NCI-H774 (cell line): ENCODE measurements at regions not wholly inside any gene's neighbourhood (a gene's known extent, or its start where the extent isn't known, plus 50 kb on each side); places are given as distances from the start of the nearest gene placed in this dataset.
"Not testable (repeated sequence)": the region's sequence is repeated elsewhere in the genome, so short reads cannot be mapped to it uniquely, and the experiment has no call there.

Experiments
- DNase-seq: peaks from one replicate; lab custom pipeline; 2025; lab: John Stamatoyannopoulos, UW

- DNase-seq, result no peak
These were observed 276.7 kb upstream of the ECI2 start for GRCh38 chr6:4412077-4412476.

GRCh38 chr6:4407710-4408109 is 272.3 kb upstream of the ECI2 start:
- DNase-seq, result not testable (repeated sequence)

- no peak for DNase-seq
These were observed 270.3 kb upstream of the ECI2 start for GRCh38 chr6:4405621-4406212.

DNA sequence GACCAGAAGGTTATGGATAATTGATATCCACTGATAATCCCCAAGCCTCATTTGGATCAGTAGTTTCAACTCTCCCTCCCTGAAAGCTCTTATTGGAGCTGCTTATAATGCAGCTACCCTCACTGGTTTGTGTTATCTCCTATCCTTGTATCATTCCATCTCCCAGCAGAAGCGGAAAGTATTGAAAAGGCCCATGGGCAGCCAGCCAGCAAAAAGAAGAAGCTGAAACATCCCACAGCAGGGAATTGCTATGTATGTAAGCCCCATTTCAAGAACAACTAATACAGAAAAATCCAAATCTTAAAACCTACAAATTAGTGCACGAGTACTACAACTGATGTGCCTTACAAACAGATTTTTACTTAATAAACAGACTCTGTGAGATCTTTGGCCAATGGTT is 269.0 kb upstream of the ECI2 start:
- DNase-seq, result no peak

DNA sequence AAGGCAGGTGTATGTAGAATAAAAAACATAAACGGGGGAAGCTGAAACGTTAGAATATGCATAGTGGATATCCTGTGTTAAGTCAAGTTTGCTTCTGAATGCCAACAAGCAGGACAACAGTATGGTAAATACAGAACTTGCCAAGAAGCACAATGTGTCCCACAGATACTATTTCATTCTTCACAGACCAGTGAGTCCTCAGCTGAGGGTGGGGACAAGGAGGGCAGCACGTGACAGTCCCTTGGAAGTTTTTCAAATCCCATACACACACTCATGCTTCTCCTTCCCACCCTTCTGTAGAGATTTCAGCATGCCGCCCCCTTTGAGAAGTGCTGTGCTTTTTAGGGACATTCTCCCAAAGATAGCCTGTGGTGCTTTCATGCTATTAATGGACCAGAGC is 268.5 kb upstream of the ECI2 start:
- no peak for DNase-seq

- no peak for DNase-seq
These were observed 267.8 kb upstream of the ECI2 start for GRCh38 chr6:4403023-4403752.

DNA sequence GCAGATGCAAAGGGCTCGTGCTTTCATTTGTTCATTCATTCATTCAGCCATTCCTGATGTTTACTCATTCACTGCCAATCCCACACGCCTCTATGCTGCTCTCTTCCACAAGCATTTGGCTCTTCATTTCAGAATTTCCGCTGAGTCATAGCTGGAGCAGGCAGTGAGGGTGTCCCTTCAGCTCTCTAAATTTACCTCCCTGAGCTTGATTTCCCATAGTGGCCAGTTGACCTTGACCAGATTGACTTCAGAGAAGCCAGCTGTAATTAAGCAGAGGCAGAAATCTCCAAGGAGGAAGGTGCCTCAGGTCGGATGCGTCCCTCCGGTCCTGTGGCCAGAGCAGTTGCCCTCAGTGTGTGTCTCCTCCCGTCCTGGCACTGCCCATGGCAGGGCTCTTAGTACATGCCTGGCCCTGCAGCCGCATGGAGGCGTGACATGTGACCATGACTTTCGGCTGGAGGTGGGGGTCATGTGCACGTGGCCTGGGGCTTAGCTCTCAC is 267.2 kb upstream of the ECI2 start:
- no peak for DNase-seq

GRCh38 chr6:4401408-4402368 is 266.3 kb upstream of the ECI2 start:
- DNase-seq, result no peak

DNA sequence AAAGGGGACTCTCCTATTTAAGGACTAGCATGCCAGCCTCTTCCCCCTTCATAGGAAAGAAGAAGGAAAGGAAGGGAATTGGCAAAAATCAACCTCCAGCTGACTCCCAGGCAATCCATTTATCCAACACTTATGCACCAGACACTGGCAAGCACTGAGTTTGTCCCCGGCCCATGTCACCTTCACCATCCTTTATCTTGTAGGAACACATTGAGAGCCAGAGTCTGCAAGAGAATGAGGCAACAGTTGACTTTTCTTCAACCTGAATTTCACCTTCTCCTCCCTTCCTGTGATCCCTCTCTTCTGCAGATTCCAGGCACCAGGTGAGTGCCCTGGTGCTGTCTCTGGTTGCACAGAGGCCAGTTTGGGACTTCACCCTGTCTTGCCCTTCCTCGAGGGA is 264.3 kb upstream of the ECI2 start:
- DNase-seq, result no peak

DNA sequence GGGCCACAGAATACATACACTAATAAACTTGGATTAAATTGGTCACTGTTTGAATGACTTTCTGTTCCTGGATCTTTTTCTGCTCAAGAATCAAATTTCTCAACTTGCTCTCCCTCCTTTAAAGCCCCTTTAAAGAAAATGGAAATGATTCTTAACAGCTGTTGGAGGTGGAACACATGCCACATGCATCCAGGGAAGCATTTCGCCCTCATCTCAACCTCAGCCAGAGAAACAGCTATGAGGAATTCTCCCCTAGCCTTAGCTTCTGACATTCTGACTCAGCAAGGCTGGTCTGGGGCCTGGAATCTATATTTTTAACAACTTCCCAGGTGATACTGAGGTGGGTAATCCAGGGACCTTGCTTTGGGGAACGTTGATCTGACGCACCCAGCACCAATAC is 263.4 kb upstream of the ECI2 start:
- DNase-seq, result no peak

DNA sequence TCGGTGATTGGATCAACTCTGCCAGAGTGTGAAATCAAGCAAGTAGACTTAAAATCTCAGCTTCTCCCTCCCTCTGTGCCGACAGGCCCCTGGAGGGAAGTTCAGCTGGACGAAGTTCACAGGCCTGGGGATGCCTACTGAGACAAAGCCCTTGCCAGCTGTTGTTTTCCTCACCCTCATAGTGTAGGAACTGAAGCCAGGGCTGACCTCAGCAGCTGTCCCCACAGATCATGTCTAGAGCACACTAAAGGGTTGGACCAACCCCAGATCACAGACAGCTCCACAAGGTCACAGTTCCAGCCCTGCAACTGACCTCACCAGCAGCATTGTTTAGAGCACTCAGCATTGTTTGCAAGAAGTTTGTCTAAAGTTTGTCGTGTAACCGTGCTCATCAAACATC is 261.9 kb upstream of the ECI2 start:
- no peak for DNase-seq

DNA sequence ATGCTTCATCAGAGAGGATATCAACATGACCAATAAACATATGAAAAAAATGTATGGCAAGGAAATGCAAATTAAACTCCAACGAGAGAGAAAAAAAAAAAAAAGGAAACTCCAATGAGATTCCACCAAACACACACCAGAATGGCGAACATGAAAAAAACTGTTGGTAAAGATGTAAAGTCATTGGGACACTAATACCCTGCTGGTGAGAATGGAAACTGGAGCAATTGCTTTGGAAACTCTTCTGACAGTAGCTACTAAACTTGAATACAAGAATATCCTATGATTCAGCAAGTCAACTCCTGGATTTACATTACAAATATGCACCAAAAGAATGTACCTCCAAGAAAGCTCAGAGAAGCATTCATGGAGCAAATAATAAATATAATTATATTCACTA is 260.7 kb upstream of the ECI2 start:
- no peak for DNase-seq

GRCh38 chr6:4395386-4395785 is 260.0 kb upstream of the ECI2 start:
- no peak for DNase-seq

DNA sequence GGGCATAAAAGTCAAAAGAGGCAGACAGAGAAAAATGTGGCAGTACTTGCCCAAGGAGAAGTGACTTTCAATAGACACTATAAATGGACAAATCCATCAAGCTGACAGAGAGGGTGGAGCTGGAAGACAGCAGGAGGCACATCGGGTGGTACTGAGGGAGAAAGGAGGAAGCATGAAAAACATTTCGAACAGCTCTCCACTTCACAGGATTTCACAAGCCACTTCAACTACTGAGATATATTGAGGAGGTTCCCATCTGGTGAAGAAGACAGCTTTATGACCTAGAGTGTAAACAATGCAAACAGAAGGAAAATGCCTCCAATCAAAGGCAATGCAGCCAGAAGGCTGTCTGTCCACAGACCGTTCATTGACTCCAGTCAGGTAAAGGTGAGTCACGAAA is 259.4 kb upstream of the ECI2 start:
- peak; percentile 17 for DNase-seq

GRCh38 chr6:4388675-4389074 is 253.3 kb upstream of the ECI2 start:
- no peak for DNase-seq

DNA sequence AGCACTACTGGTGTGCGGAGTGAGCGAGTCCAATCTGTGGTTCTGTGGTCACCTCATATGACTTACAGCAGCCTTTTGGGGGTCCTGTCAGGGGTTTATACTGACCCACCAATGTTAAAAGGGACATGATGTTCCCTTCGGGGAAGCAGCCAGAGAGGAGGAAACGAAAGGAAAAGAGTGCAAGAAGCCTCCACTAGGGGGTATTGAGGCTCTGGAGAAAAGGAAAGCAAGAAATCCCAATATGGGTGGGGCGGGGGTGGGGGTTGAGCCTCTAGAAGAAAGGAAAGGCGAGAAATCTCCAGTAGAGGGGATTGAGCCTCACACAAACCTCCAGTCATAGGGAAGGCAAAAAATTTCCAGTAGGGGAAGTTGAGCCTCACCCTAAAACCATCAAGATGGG is 249.3 kb upstream of the ECI2 start:
- DNase-seq, result no peak

DNA sequence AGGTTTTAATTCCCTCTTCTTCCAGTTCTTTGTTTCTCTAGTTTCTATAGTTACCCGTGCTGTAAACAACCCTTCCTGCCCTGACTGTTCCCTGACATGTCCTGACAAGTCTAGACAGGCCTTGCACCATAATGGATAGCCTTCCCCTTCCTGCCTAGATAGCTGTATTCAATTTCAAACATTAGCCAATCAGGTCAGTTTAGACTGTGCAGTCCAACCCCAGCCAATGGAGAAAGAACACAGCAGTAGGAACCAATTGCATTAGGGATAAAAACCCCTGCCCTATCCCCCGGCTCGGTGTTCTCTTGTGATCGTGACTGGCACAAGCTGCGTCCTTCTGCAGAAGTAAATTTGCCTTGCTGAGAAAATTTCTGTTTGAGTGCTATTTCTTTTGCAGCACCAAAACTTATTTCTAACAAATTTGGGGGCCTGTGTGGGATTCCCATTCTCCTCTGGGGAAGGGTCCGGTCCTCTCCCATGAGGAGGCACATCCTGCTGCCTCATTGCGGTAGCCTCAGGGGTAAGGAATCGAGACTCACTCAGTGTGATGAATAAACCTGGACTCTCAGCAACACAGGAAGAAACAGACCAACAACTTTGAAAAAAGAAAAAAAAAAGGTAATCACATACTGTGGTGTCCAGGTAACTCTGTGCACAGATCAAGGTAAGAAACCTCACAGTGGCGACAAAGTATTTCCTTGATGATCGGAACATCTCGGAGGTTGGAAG is 248.7 kb upstream of the ECI2 start:
- DNase-seq, result no peak

DNA sequence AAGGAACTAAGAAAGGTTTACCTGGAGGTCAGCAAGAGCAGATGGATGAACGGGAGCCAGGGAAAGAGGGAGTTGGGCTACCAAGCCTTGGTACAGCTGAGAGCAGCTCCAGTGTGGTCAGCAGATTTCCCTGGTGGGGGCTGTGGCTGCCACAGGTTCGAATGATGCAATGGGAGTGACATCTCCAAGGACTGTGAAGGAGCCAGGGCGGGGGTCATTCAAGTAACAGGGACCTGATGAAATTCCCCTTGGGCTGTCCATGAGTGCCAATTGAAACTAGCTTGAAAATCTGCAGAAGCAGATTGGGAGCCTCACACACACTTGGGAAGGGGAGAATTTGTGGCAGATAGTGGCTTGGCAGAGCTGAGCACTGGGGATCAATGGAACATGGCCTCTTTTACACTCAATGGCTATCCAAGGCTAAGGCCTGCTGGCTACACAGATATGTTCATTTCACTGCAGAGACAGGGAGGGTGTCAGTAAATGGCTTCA is 247.0 kb upstream of the ECI2 start:
- no peak for DNase-seq

DNA sequence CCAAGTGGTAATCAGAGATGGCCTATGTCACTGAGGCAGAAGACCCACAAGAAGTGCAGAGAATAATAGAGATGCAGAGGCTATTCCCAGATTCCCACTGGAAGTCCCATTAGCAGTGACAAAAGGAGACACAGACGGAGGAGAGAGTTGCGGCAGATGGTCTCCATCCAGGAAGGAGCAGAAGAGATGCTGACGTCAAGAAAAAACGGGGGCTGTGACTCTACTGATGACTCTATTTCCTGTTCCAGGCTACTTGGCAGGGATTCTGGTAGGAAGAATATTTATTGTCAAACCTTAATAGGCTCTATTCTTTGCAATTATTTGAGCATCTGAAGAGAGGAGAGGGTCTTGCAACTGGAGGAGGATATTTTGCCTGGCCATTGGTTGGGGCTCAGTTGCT is 246.0 kb upstream of the ECI2 start:
- no peak for DNase-seq

- no peak for DNase-seq
These were observed 245.5 kb upstream of the ECI2 start for GRCh38 chr6:4380881-4381281.

DNA sequence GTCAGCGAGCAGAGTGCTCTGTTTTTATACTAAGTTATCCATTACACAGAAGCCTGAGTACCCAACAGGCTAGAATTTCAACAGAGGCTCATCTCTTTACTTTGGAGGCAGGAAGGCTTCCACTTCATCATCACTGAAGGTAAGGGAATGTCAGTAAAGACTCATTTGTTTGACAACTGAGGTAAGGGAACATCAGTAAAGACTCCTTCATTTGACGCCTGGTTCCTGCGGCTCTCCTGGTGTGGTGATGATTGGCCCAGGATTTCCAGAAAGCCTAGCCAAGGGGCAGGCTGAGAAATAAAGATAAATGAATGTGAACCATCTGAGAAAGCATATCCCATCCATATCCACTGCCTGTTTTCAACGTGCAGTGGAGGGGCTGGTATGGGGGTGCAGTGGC is 244.6 kb upstream of the ECI2 start:
- DNase-seq, result no peak
